NK-92 treated with Interleukin-12 subunit alpha and Interleukin-12 subunit beta, amount 100 ng/mL, for 24 hours (cell line): ENCODE measurements at regions not wholly inside any gene's neighbourhood (a gene's known extent, or its start where the extent isn't known, plus 50 kb on each side); places are given as distances from the start of the nearest gene placed in this dataset.
"Not testable (repeated sequence)": the region's sequence is repeated elsewhere in the genome, so short reads cannot be mapped to it uniquely, and the experiment has no call there.

Source experiments
- DNase-seq: peaks from one replicate; lab custom pipeline; 2025; lab: John Stamatoyannopoulos, UW

- DNase-seq = no peak
These were observed 1490.7 kb downstream of the SUCLG1 start for GRCh38 chr2:82968358-82968757.

- DNase-seq = no peak
These were observed 1494.7 kb downstream of the SUCLG1 start for GRCh38 chr2:82964341-82964740.

- no peak for DNase-seq
These were observed 1499.4 kb downstream of the SUCLG1 start for GRCh38 chr2:82959727-82960126.

GRCh38 chr2:82954868-82955267, 1504.2 kb downstream of the SUCLG1 start:
- DNase-seq = no peak

- DNase-seq = no peak
These were observed 1519.9 kb downstream of the SUCLG1 start for GRCh38 chr2:82939211-82939610.

- not testable (repeated sequence) for DNase-seq
These were observed 1520.7 kb downstream of the SUCLG1 start for GRCh38 chr2:82938321-82938845.

- no peak for DNase-seq
These were observed 1545.5 kb downstream of the SUCLG1 start for GRCh38 chr2:82913566-82913965.

- DNase-seq = no peak
These were observed 1563.0 kb downstream of the SUCLG1 start for GRCh38 chr2:82896117-82896516.

GRCh38 chr2:82893190-82893589, 1565.9 kb downstream of the SUCLG1 start:
- no peak for DNase-seq

- no peak for DNase-seq
These were observed 1579.3 kb downstream of the SUCLG1 start for GRCh38 chr2:82879803-82880202.

- no peak for DNase-seq
These were observed 1583.2 kb downstream of the SUCLG1 start for GRCh38 chr2:82875858-82876257.

- DNase-seq = no peak
These were observed 1601.1 kb downstream of the SUCLG1 start for GRCh38 chr2:82857967-82858366.

- no peak for DNase-seq
These were observed 1605.8 kb downstream of the SUCLG1 start for GRCh38 chr2:82853299-82853698.

- DNase-seq = no peak
These were observed 1606.3 kb downstream of the SUCLG1 start for GRCh38 chr2:82852787-82853186.

GRCh38 chr2:82848285-82848684, 1610.8 kb downstream of the SUCLG1 start:
- no peak for DNase-seq

GRCh38 chr2:82839036-82839435, 1620.0 kb downstream of the SUCLG1 start:
- no peak for DNase-seq

- no peak for DNase-seq
These were observed 1621.3 kb downstream of the SUCLG1 start for GRCh38 chr2:82837588-82838304.

GRCh38 chr2:82834893-82835292, 1624.2 kb downstream of the SUCLG1 start:
- no peak for DNase-seq

- no peak for DNase-seq
These were observed 1631.7 kb downstream of the SUCLG1 start for GRCh38 chr2:82827426-82827825.

- no peak for DNase-seq
These were observed 1632.6 kb downstream of the SUCLG1 start for GRCh38 chr2:82826437-82826836.

- no peak for DNase-seq
These were observed 1633.5 kb downstream of the SUCLG1 start for GRCh38 chr2:82825410-82826090.

- DNase-seq = no peak
These were observed 1635.2 kb downstream of the SUCLG1 start for GRCh38 chr2:82823892-82824291.

- DNase-seq = no peak
These were observed 1639.1 kb downstream of the SUCLG1 start for GRCh38 chr2:82819951-82820350.
